ENCODE measurements at regions not wholly inside any gene's neighbourhood (a gene's known extent, or its start where the extent isn't known, plus 50 kb on each side); places are given as distances from the start of the nearest gene placed in this dataset.

- TF ChIP-seq REST (IDR thresholded peaks at IDR 0.05; ENCODE audit: borderline replicate concordance) (no peak), REST (CRISPR knock-in tag; IDR thresholded peaks at IDR 0.05; ENCODE audit: low read depth) (no peak), POLR3A (IDR thresholded peaks at IDR 0.05; ENCODE audit: borderline replicate concordance, extremely low read depth, insufficient read depth, insufficient read length) (no peak), TRIM24 (IDR thresholded peaks at IDR 0.05) (no peak), RCOR1 (IDR thresholded peaks at IDR 0.05; ENCODE audit: borderline replicate concordance in 1 of 2, low read depth in 2 of 2, low read length in 2 of 2) (no peak)
Measured at GRCh38 chr18:42480441-42480840, 525.4 kb downstream of the PIK3C3 start.
